Mesendoderm (in vitro differentiated cells): ENCODE measurements at regions not wholly inside any gene's neighbourhood (a gene's known extent, or its start where the extent isn't known, plus 50 kb on each side); places are given as distances from the start of the nearest gene placed in this dataset.
"Not testable (repeated sequence)": the region's sequence is repeated elsewhere in the genome, so short reads cannot be mapped to it uniquely, and the experiment has no call there.

ENCODE experiments used
- DNase-seq: peaks from one replicate; pipeline ENCODE4 v3.0.0; 2013
- H2AK5ac ChIP-seq: 2 replicates; pipeline ENCODE4 v1.6.1; 2013; ENCODE audit warnings: low read length, inconsistent platforms
- H2BK120ac ChIP-seq: 2 replicates; pipeline ENCODE4 v1.6.1; 2013; ENCODE audit warnings: low read depth, mild to moderate bottlenecking, low read length, moderate library complexity, mixed read lengths
- H2BK15ac ChIP-seq: replicated peaks from 2 replicates; pipeline ENCODE4 v1.6.1; 2013; ENCODE audit warnings: low read depth, mild to moderate bottlenecking, moderate library complexity
- H2BK5ac ChIP-seq: 2 replicates; pipeline ENCODE4 v1.6.1; 2013; ENCODE audit warnings: low read length, inconsistent platforms
- H3K18ac ChIP-seq: 2 replicates; pipeline ENCODE4 v1.6.1; 2013; ENCODE audit warnings: mild to moderate bottlenecking, low read length, mixed read lengths
- H3K23ac ChIP-seq: one replicate; pipeline ENCODE4 v1.6.1; 2013; ENCODE audit warnings: low read length
- H3K27ac ChIP-seq: 2 replicates; pipeline ENCODE4 v1.5.1; 2013; ENCODE audit warnings: low read depth, mild to moderate bottlenecking, inconsistent platforms, low read length, moderate library complexity
- H3K27me3 ChIP-seq: 2 replicates; pipeline ENCODE4 v1.6.1; 2013; ENCODE audit warnings: low read length, control low read depth, mild to moderate bottlenecking, inconsistent platforms; ENCODE audit not compliant: insufficient read depth, poor library complexity
- H3K36me3 ChIP-seq: 2 replicates; pipeline ENCODE4 v1.6.1; 2013; ENCODE audit warnings: low read length, inconsistent platforms; ENCODE audit not compliant: control insufficient read depth, insufficient read depth
- H3K4ac ChIP-seq: one replicate; pipeline ENCODE4 v1.6.1; 2013; ENCODE audit warnings: low read depth, mild to moderate bottlenecking, low read length, moderate library complexity
- H3K4me1 ChIP-seq: 2 replicates; pipeline ENCODE4 v1.6.1; 2013; ENCODE audit warnings: low read depth, low read length, inconsistent platforms; ENCODE audit not compliant: control insufficient read depth
- H3K4me2 ChIP-seq: 2 replicates; pipeline ENCODE4 v1.6.1; 2013; ENCODE audit warnings: low read length
- H3K4me3 ChIP-seq: 2 replicates; pipeline ENCODE4 v1.5.1; 2013; ENCODE audit warnings: mild to moderate bottlenecking, low read length
- H3K56ac ChIP-seq: one replicate; pipeline ENCODE4 v1.6.1; 2013; ENCODE audit warnings: low read length
- H3K79me1 ChIP-seq: 2 replicates; pipeline ENCODE4 v1.6.1; 2013; ENCODE audit warnings: low read length, inconsistent platforms
- H3K79me2 ChIP-seq: 2 replicates; pipeline ENCODE4 v1.6.1; 2013; ENCODE audit warnings: mild to moderate bottlenecking, low read length; ENCODE audit not compliant: control insufficient read depth, insufficient read depth
- H3K9ac ChIP-seq: 2 replicates; pipeline ENCODE4 v1.6.1; 2013; ENCODE audit warnings: low read length, inconsistent platforms
- H4K5ac ChIP-seq: one replicate; pipeline ENCODE4 v1.6.1; 2013; ENCODE audit warnings: low read length
- H4K8ac ChIP-seq: one replicate; pipeline ENCODE4 v1.6.1; 2013; ENCODE audit warnings: low read depth, mild to moderate bottlenecking, control low read depth, low read length, moderate library complexity
- WGBS: extraction: QIAGEN DNeasy Blood & Tissue Kit; methylation state at CpG from one replicate; pipeline ENCODE4 v1.1.7; 2013; ENCODE audit warnings: low lambda C conversion rate, missing lambda C conversion rate; ENCODE audit not compliant: insufficient coverage; ENCODE audit errors: extremely low coverage; 5-methylcytosine and 5-hydroxymethylcytosine counted together

DNA sequence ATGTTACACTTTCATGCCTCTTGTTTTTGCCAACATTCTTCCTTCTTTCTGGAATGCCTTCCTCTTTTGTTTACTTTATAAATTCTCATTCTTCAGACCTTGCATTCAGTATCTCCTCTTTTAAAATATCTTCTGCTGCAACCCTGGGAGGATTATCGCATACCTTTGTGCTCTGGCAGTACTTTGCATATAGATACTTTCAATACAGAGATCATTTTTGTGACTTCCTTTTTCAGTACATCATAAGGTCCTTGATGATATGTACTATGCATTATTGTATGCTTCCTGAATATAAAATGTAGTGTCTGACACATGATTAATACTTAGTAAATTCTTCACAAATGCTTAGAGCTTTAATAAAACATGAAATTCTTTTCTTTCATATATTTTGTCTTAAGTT lies 538.7 kb downstream of the TRIB2 start:
- Histone ChIP-seq H3K18ac (no peak overlapping the region), H2BK120ac (no peak overlapping the region), H4K5ac (no peak overlapping the region), H3K79me1 (no peaks in the 10 kb centered on the region), H2AK5ac (no peak overlapping the region), H3K36me3 (no peaks in the 10 kb centered on the region), H3K27me3 (no peaks in the 10 kb centered on the region), H2BK15ac (no peak overlapping the region), H3K23ac (no peak overlapping the region), H3K4me3 (no peak overlapping the region), H3K9ac (no peak overlapping the region), H3K79me2 (no peaks in the 10 kb centered on the region), H3K4me1 (no peaks in the 10 kb centered on the region), H4K8ac (no peak overlapping the region), H3K4ac (no peak overlapping the region), H3K27ac (no peak overlapping the region), H3K4me2 (no peak overlapping the region), H3K56ac (no peak overlapping the region), H2BK5ac (no peak overlapping the region)
- no peak for DNase-seq
- WGBS: no CpG with 5 or more reads among the region's 1 CpG

GRCh38 chr2:13260402-13260801 lies 543.7 kb downstream of the TRIB2 start:
- no peak overlapping the region for H2BK5ac ChIP-seq

GRCh38 chr2:13266166-13266565 lies 549.4 kb downstream of the TRIB2 start:
- no peaks in the 10 kb centered on the region for H3K79me2 ChIP-seq
- no CpG with 5 or more reads among the region's 1 CpG for WGBS
- DNase-seq: no peak
- no peak overlapping the region for H3K4me3 ChIP-seq
- H4K5ac ChIP-seq: no peak overlapping the region
- no peak overlapping the region for H3K56ac ChIP-seq
- no peak overlapping the region for H2BK15ac ChIP-seq
- no peaks in the 10 kb centered on the region for H3K4me1 ChIP-seq
- no peak overlapping the region for H2AK5ac ChIP-seq
- no peaks in the 10 kb centered on the region for H3K79me1 ChIP-seq
- H3K4ac ChIP-seq: no peak overlapping the region
- H4K8ac ChIP-seq: no peak overlapping the region
- H3K27ac ChIP-seq: no peak overlapping the region
- no peak overlapping the region for H3K18ac ChIP-seq
- H3K4me2 ChIP-seq: no peak overlapping the region
- H3K9ac ChIP-seq: no peak overlapping the region
- no peaks in the 10 kb centered on the region for H3K36me3 ChIP-seq
- H3K27me3 ChIP-seq: no peaks in the 10 kb centered on the region
- H2BK5ac ChIP-seq: no peak overlapping the region
- no peak overlapping the region for H2BK120ac ChIP-seq
- H3K23ac ChIP-seq: no peak overlapping the region

More at GRCh38 chr2:13260402-13260801, 543.7 kb downstream of the TRIB2 start:
- no peak overlapping the region for H3K4ac ChIP-seq
- H3K23ac ChIP-seq: no peak overlapping the region
- H3K79me1 ChIP-seq: no peaks in the 10 kb centered on the region
- no peak overlapping the region for H3K4me2 ChIP-seq
- H4K8ac ChIP-seq: no peak overlapping the region
- H2BK15ac ChIP-seq: no peak overlapping the region
- no peaks in the 10 kb centered on the region for H3K27me3 ChIP-seq
- no peak overlapping the region for H3K27ac ChIP-seq
- DNase-seq: peak; percentile 27
- H3K4me1 ChIP-seq: no peaks in the 10 kb centered on the region
- no peak overlapping the region for H3K9ac ChIP-seq
- no peak overlapping the region for H4K5ac ChIP-seq
- H3K18ac ChIP-seq: no peak overlapping the region
- WGBS: no CpG with 5 or more reads among the region's 2 CpGs
- no peak overlapping the region for H3K4me3 ChIP-seq
- no peaks in the 10 kb centered on the region for H3K36me3 ChIP-seq
- no peak overlapping the region for H2BK120ac ChIP-seq
- H3K79me2 ChIP-seq: no peaks in the 10 kb centered on the region
- H2AK5ac ChIP-seq: no peak overlapping the region
- no peak overlapping the region for H3K56ac ChIP-seq

DNA sequence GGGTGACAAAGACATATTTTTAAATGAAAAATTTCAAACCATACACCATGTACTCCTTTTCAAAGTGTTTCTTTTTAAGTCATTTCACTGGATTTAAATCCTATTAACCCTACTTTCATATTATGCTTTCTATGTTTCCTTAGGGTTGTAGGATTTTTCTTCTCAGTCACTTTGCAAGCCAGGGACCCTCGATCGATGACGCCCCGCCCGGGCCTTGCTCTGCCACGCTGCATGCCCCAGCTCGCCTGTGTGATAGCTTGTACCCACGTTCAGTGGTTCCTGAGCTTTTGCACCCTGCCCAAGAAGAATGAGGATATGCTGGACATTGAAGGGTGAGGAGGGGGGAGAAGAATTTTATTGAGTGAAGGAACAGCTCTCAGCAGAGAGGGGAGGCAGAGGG lies 568.0 kb downstream of the TRIB2 start:
- H4K5ac ChIP-seq: no peak overlapping the region
- no CpG with 5 or more reads among the region's 8 CpGs for WGBS
- no peak for DNase-seq
- no peaks in the 10 kb centered on the region for H3K27me3 ChIP-seq
- no peak overlapping the region for H2AK5ac ChIP-seq
- no peaks in the 10 kb centered on the region for H3K36me3 ChIP-seq
- H3K4ac ChIP-seq: no peak overlapping the region
- no peaks in the 10 kb centered on the region for H3K79me1 ChIP-seq
- H2BK120ac ChIP-seq: no peak overlapping the region
- no peak overlapping the region for H3K18ac ChIP-seq
- H2BK5ac ChIP-seq: no peak overlapping the region
- H2BK15ac ChIP-seq: no peak overlapping the region
- no peak overlapping the region for H3K9ac ChIP-seq
- no peak overlapping the region for H4K8ac ChIP-seq
- no peak overlapping the region for H3K4me3 ChIP-seq
- H3K23ac ChIP-seq: no peak overlapping the region
- no peak overlapping the region for H3K4me2 ChIP-seq
- no peaks in the 10 kb centered on the region for H3K4me1 ChIP-seq
- H3K56ac ChIP-seq: no peak overlapping the region
- no peak overlapping the region for H3K27ac ChIP-seq
- no peaks in the 10 kb centered on the region for H3K79me2 ChIP-seq

- DNase-seq: no peak
- H3K27me3 ChIP-seq: no peaks in the 10 kb centered on the region
- H3K36me3 ChIP-seq: no peaks in the 10 kb centered on the region
- no peak overlapping the region for H3K4me2 ChIP-seq
- no peak overlapping the region for H3K4me3 ChIP-seq
- no peak overlapping the region for H3K23ac ChIP-seq
- H3K79me2 ChIP-seq: no peaks in the 10 kb centered on the region
- no peak overlapping the region for H3K18ac ChIP-seq
- no peaks in the 10 kb centered on the region for H3K4me1 ChIP-seq
- no peak overlapping the region for H2AK5ac ChIP-seq
- H3K9ac ChIP-seq: no peak overlapping the region
- no peak overlapping the region for H3K4ac ChIP-seq
- no peak overlapping the region for H3K27ac ChIP-seq
- no peaks in the 10 kb centered on the region for H3K79me1 ChIP-seq
- H4K8ac ChIP-seq: no peak overlapping the region
- H2BK120ac ChIP-seq: no peak overlapping the region
- no peak overlapping the region for H4K5ac ChIP-seq
- H2BK5ac ChIP-seq: no peak overlapping the region
- H2BK15ac ChIP-seq: no peak overlapping the region
- H3K56ac ChIP-seq: no peak overlapping the region
Measured at GRCh38 chr2:13289310-13289709, 572.6 kb downstream of the TRIB2 start.

DNA sequence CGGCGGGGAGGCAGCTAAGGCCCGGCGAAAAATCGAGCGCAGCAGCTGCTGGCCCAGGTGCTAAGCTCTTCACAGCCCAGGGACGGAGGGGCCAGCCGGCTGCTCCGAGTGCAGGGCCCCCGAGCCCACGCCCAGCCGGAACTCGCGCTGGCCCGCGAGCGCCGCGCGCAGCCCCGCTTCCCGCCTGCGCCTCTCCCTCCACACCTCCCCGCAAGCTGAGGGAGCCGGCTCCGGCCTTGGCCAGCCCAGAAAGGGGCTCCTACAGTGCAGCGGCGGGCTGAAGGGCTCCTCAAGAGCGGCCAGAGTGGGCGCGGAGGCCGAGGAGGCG lies 591.7 kb downstream of the TRIB2 start:
- H3K4me1 ChIP-seq, H3K18ac ChIP-seq, H2BK15ac ChIP-seq, H3K4me3 ChIP-seq, H2BK5ac ChIP-seq, H3K79me2 ChIP-seq, H3K79me1 ChIP-seq, DNase-seq, H3K23ac ChIP-seq, H3K56ac ChIP-seq, H4K5ac ChIP-seq, H3K9ac ChIP-seq, H4K8ac ChIP-seq, H3K27me3 ChIP-seq, H2BK120ac ChIP-seq, H3K4me2 ChIP-seq, H2AK5ac ChIP-seq, H3K36me3 ChIP-seq, H3K4ac ChIP-seq, H3K27ac ChIP-seq: not testable (repeated sequence)
- no CpG with 5 or more reads among the region's 33 CpGs for WGBS
